WTC11 (cell line): ENCODE measurements at regions not wholly inside any gene's neighbourhood (a gene's known extent, or its start where the extent isn't known, plus 50 kb on each side); places are given as distances from the start of the nearest gene placed in this dataset.

ENCODE experiments used
- TF ChIP-seq, protein P1 (sequence below): fragments of 250-450 bp; sonication (Bioruptor Pico); IDR thresholded peaks from 2 replicates; pipeline ENCODE4 v1.8.0; 2021; ENCODE audit warnings: mild to moderate bottlenecking
- TF ChIP-seq, protein P2 (sequence below): fragments of 200-600 bp; IDR thresholded peaks from 2 replicates; pipeline ENCODE4 v1.8.0; 2022; ENCODE audit warnings: antibody characterized with exemption

DNA sequence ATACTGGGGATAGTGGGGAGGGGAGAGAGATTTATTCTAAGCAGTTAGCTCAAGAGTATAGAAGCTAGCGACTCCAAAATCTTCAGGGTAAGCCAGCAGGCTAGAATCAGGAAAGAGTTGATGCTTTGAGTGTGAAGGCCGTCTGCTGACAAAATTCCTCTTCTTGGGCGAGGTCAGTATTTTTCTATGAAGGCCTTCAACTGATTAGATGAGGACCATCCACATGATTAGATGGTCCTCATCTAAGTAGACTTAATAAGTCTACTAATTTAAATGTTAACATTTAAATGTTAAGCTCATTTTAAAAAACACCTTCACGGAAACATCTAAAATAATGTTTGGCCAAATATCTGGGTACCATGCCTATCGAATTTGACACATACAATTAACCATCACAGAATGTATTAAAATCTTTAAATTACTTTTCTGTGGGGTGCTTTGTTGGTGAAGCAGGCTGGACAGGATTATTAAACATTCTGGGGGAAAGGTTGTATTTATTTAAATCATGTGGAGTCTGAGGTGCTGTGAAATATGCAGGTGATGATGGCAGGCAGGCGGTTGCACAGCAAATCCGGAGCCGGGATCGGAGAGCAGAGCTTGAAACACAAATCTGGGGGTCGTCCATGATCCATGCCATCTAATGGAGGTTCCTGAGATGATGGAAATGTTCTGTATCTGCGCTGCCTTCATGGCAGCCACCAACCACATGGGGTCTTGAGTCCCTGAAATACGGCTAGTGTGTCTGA is 49.8 kb upstream of the ADORA2B start:
- TF ChIP-seq, protein P1, sequence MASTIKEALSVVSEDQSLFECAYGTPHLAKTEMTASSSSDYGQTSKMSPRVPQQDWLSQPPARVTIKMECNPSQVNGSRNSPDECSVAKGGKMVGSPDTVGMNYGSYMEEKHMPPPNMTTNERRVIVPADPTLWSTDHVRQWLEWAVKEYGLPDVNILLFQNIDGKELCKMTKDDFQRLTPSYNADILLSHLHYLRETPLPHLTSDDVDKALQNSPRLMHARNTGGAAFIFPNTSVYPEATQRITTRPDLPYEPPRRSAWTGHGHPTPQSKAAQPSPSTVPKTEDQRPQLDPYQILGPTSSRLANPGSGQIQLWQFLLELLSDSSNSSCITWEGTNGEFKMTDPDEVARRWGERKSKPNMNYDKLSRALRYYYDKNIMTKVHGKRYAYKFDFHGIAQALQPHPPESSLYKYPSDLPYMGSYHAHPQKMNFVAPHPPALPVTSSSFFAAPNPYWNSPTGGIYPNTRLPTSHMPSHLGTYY (CRISPR knock-in tag): no peak
- TF ChIP-seq, protein P2, sequence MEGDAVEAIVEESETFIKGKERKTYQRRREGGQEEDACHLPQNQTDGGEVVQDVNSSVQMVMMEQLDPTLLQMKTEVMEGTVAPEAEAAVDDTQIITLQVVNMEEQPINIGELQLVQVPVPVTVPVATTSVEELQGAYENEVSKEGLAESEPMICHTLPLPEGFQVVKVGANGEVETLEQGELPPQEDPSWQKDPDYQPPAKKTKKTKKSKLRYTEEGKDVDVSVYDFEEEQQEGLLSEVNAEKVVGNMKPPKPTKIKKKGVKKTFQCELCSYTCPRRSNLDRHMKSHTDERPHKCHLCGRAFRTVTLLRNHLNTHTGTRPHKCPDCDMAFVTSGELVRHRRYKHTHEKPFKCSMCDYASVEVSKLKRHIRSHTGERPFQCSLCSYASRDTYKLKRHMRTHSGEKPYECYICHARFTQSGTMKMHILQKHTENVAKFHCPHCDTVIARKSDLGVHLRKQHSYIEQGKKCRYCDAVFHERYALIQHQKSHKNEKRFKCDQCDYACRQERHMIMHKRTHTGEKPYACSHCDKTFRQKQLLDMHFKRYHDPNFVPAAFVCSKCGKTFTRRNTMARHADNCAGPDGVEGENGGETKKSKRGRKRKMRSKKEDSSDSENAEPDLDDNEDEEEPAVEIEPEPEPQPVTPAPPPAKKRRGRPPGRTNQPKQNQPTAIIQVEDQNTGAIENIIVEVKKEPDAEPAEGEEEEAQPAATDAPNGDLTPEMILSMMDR: no peak
